DOHH2 (cell line): ENCODE measurements at regions not wholly inside any gene's neighbourhood (a gene's known extent, or its start where the extent isn't known, plus 50 kb on each side); places are given as distances from the start of the nearest gene placed in this dataset.

Experiments
- CTCF ChIP-seq: fragments of 200-600 bp; sonication (generic); IDR thresholded peaks from one replicate; pipeline ENCODE4 v1.5.1; 2014; ENCODE audit warnings: antibody characterized with exemption, mild to moderate bottlenecking, low read depth, low read length; ENCODE audit not compliant: poor library complexity, severe bottlenecking
- EZH2phosphoT487 ChIP-seq: fragments of 200-600 bp; sonication (generic); IDR thresholded peaks from 2 replicates; pipeline ENCODE4 v1.6.1; 2017; ENCODE audit warnings: borderline replicate concordance, mild to moderate bottlenecking, antibody characterized with exemption, low read length, moderate library complexity, mixed read lengths

- TF ChIP-seq CTCF (no peak), EZH2phosphoT487 (no peak)
Measured at GRCh38 chr18:2207294-2207693, 364.0 kb downstream of the METTL4 start.
